Caki2 (cell line): ENCODE measurements at regions not wholly inside any gene's neighbourhood (a gene's known extent, or its start where the extent isn't known, plus 50 kb on each side); places are given as distances from the start of the nearest gene placed in this dataset.
A peak's percentile ranks its signal among the peaks of the same experiment; 100 is the strongest.

Experiments
- DNase-seq: peaks from one replicate; pipeline ENCODE4 v3.0.0-alpha.2; 2015; ENCODE audit warnings: low read depth
- in situ Hi-C: cut with HindIII; loops from 2 replicates; pipeline ENCODE4 v1.10.0; 2016; ENCODE audit warnings: low sequenced_read_pairs, low pct_unique_long_range_greater_than_20kb, mixed read lengths

- in situ Hi-C loops, result no loop called here
- DNase-seq, result peak; percentile 99
Observed at GRCh38 chr6:22828179-22829062, 259.1 kb downstream of the HDGFL1 start.

- in situ Hi-C loops, result no loop called here
- DNase-seq, result no peak
Observed at GRCh38 chr6:22829070-22829469, 259.7 kb downstream of the HDGFL1 start.

- in situ Hi-C loops, result no loop called here
- DNase-seq, result no peak
Observed at GRCh38 chr6:22830463-22830862, 261.1 kb downstream of the HDGFL1 start.

- in situ Hi-C loops, result no loop called here
Observed at GRCh38 chr6:22833191-22833590, 263.8 kb downstream of the HDGFL1 start.

GRCh38 chr6:22838345-22838744 is 269.0 kb downstream of the HDGFL1 start:
- in situ Hi-C loops, result no loop called here
- no peak for DNase-seq

More at GRCh38 chr6:22833191-22833590, 263.8 kb downstream of the HDGFL1 start:
- DNase-seq, result no peak

GRCh38 chr6:22845467-22845866 is 276.1 kb downstream of the HDGFL1 start:
- DNase-seq, result no peak
- in situ Hi-C loops, result no loop called here

- in situ Hi-C loops, result no loop called here
- DNase-seq, result no peak
Observed at GRCh38 chr6:22848121-22848520, 278.8 kb downstream of the HDGFL1 start.

GRCh38 chr6:22849921-22850320 is 280.6 kb downstream of the HDGFL1 start:
- no peak for DNase-seq
- in situ Hi-C loops, result no loop called here

- DNase-seq, result no peak
- in situ Hi-C loops, result no loop called here
Observed at GRCh38 chr6:22852101-22852500, 282.7 kb downstream of the HDGFL1 start.

- in situ Hi-C loops, result no loop called here
- no peak for DNase-seq
Observed at GRCh38 chr6:22873513-22874136, 304.3 kb downstream of the HDGFL1 start.

- in situ Hi-C loops, result no loop called here
- DNase-seq, result no peak
Observed at GRCh38 chr6:22875845-22876244, 306.5 kb downstream of the HDGFL1 start.

- in situ Hi-C loops, result no loop called here
Observed at GRCh38 chr6:22878324-22878701, 308.9 kb downstream of the HDGFL1 start.

GRCh38 chr6:22878706-22879105 is 309.3 kb downstream of the HDGFL1 start:
- no peak for DNase-seq
- in situ Hi-C loops, result no loop called here

More at GRCh38 chr6:22878324-22878701, 308.9 kb downstream of the HDGFL1 start:
- DNase-seq, result no peak

GRCh38 chr6:22880686-22881433 is 311.5 kb downstream of the HDGFL1 start:
- DNase-seq, result peak; percentile 79
- in situ Hi-C loops, result no loop called here

GRCh38 chr6:22882581-22882980 is 313.2 kb downstream of the HDGFL1 start:
- in situ Hi-C loops, result no loop called here
- DNase-seq, result no peak

GRCh38 chr6:22883061-22883717 is 313.8 kb downstream of the HDGFL1 start:
- no peak for DNase-seq

GRCh38 chr6:22884456-22884855 is 315.1 kb downstream of the HDGFL1 start:
- in situ Hi-C loops, result no loop called here

More at GRCh38 chr6:22883061-22883717, 313.8 kb downstream of the HDGFL1 start:
- in situ Hi-C loops, result no loop called here

More at GRCh38 chr6:22884456-22884855, 315.1 kb downstream of the HDGFL1 start:
- DNase-seq, result no peak
